Esophagus (tissue), 2 donors: ENCODE measurements at regions not wholly inside any gene's neighbourhood (a gene's known extent, or its start where the extent isn't known, plus 50 kb on each side); places are given as distances from the start of the nearest gene placed in this dataset.

ENCODE experiments used
- H3K27ac ChIP-seq, 2 donors: one replicate each; pipeline ENCODE4 v1.5.1; 2013; ENCODE audit warnings: low read depth in 2 of 2, mild to moderate bottlenecking in 2 of 2, inconsistent platforms in 1 of 2, low read length in 1 of 2, moderate library complexity in 1 of 2
- H3K27me3 ChIP-seq, 2 donors: one replicate each; pipeline ENCODE4 v1.6.1; 2013; ENCODE audit warnings: low read length in 2 of 2, control low read depth in 1 of 2, mild to moderate bottlenecking in 1 of 2; ENCODE audit not compliant: insufficient read depth in 2 of 2, control insufficient read depth in 1 of 2
- H3K36me3 ChIP-seq, 2 donors: one replicate each; pipeline ENCODE4 v1.6.1; 2013; ENCODE audit warnings: low read length in 1 of 2; ENCODE audit not compliant: control insufficient read depth in 2 of 2, insufficient read depth in 2 of 2
- H3K4me1 ChIP-seq, 2 donors: one replicate each; pipeline ENCODE4 v1.6.1; 2013; ENCODE audit warnings: low read length in 1 of 2; ENCODE audit not compliant: control insufficient read depth in 2 of 2, insufficient read depth in 2 of 2
- H3K4me3 ChIP-seq, 2 donors: one replicate each; pipeline ENCODE4 v1.5.1; 2013; ENCODE audit warnings: low read length in 2 of 2, mild to moderate bottlenecking in 2 of 2, low read depth in 1 of 2, moderate library complexity in 1 of 2
- H3K9me3 ChIP-seq, 2 donors: one replicate each; pipeline ENCODE4 v1.6.1; 2013; ENCODE audit warnings: mild to moderate bottlenecking in 2 of 2, low read depth in 1 of 2, low read length in 1 of 2, moderate library complexity in 1 of 2; ENCODE audit not compliant: control insufficient read depth in 2 of 2, insufficient read depth in 1 of 2
- WGBS, 2 donors: extraction: QIAGEN DNeasy Blood & Tissue Kit; methylation state at CpG; one replicate each; pipeline ENCODE4 v1.1.7; 2013; 5-methylcytosine and 5-hydroxymethylcytosine counted together
- donor health status: healthy with polysubstance abuse.
- donor health status: Bipolar disorder and iron deficiency.

GRCh38 chr6:142671791-142672190, 273.2 kb downstream of the HIVEP2 start:
- H3K4me3 ChIP-seq: no peak overlapping the region
- H3K9me3 ChIP-seq: no peaks in the 10 kb centered on the region
- H3K36me3 ChIP-seq: no peaks in the 10 kb centered on the region
- 58 to 75% methylated on average over 1 of the region's 1 CpG for whole genome bisulfite sequencing, 2 donors
- H3K4me1 ChIP-seq: no peaks in the 10 kb centered on the region
- no peaks in the 10 kb centered on the region for H3K27me3 ChIP-seq
- no peak overlapping the region for H3K27ac ChIP-seq

DNA sequence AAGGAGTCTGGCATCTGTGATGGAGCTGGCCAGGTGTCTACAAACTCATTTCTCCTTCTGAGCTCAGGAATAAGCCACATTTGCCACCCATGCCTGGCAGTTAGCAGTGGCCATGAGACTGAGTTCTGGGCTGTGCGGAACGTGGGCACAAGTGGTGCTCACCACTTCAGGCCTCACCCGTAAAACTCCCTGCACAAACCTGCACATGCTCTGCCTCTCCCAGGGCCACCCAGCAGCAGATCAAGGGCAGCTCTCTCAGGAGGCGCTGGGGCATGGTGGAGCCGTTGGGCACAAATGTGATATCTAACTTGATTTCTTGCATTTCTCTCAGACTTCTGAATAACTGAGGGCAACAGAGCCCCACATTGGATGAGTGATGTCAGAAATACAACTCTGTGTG, 269.5 kb downstream of the HIVEP2 start:
- no peaks in the 10 kb centered on the region for H3K27me3 ChIP-seq
- no peaks in the 10 kb centered on the region for H3K4me1 ChIP-seq
- no peaks in the 10 kb centered on the region for H3K9me3 ChIP-seq
- no peak overlapping the region for H3K27ac ChIP-seq
- H3K4me3 ChIP-seq: no peak overlapping the region
- H3K36me3 ChIP-seq: no peaks in the 10 kb centered on the region
- WGBS, 2 donors: 88 to 93% methylated on average over 5 of the region's 5 CpGs

GRCh38 chr6:142676027-142676443, 268.9 kb downstream of the HIVEP2 start:
- no peaks in the 10 kb centered on the region for H3K9me3 ChIP-seq
- H3K4me3 ChIP-seq: no peak overlapping the region
- H3K27me3 ChIP-seq: no peaks in the 10 kb centered on the region
- H3K27ac ChIP-seq: no peak overlapping the region
- H3K4me1 ChIP-seq: no peaks in the 10 kb centered on the region
- no peaks in the 10 kb centered on the region for H3K36me3 ChIP-seq
- 61 to 70% methylated on average over 5 of the region's 5 CpGs for WGBS, 2 donors

- Histone ChIP-seq H3K27ac (no peak overlapping the region), H3K4me3 (no peak overlapping the region), H3K36me3 (no peaks in the 10 kb centered on the region), H3K9me3 (no peaks in the 10 kb centered on the region), H3K4me1 (no peaks in the 10 kb centered on the region), H3K27me3 (no peaks in the 10 kb centered on the region)
- WGBS, 2 donors: 84 to 87% methylated on average over 5 of the region's 5 CpGs
These were observed 268.3 kb downstream of the HIVEP2 start for GRCh38 chr6:142676647-142677192.

DNA sequence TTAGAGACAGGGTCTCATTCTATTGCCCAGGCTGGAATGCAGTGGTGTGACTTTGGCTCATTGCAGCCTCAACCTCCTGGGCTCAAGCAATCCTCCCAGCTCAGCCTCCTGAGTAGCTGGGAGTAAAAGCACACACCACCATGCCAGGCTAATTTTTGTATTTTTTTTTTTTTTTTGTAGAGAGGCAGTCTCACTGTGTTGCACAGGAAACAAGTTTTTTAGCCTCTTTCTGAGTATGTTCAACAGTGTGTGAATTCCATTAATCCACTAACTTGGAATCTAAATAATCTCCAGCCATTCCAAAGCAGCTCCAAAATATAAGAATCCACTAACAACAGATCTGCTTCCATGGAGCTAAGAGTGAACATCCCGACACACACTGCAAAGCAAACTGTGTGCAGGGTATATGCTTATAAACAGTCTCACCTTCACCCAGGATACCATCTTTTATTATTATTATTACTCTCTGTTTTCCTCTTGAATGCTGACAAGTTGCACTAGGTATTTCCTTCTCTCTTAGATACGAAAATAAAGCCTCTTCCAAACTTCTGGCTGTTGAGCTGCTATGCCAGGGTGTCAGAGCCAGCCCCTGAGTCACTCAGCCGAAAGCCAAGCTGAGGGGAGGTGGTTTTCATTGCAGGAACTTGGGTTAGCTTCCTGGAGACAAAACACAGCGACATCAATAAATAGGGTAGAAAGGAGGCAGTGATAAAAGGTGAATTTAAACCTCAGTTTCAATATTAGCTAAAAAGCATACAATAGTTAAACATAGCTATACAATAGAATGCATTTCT, 264.9 kb downstream of the HIVEP2 start:
- Histone ChIP-seq H3K9me3 (no peaks in the 10 kb centered on the region), H3K4me3 (no peak overlapping the region), H3K27ac (no peak overlapping the region), H3K36me3 (no peaks in the 10 kb centered on the region), H3K27me3 (no peaks in the 10 kb centered on the region), H3K4me1 (peaks cover 0 to 2% of the 10 kb centered on the region in 2 donors)
- WGBS, 2 donors: 13 to 36% methylated on average over 4 of the region's 4 CpGs

DNA sequence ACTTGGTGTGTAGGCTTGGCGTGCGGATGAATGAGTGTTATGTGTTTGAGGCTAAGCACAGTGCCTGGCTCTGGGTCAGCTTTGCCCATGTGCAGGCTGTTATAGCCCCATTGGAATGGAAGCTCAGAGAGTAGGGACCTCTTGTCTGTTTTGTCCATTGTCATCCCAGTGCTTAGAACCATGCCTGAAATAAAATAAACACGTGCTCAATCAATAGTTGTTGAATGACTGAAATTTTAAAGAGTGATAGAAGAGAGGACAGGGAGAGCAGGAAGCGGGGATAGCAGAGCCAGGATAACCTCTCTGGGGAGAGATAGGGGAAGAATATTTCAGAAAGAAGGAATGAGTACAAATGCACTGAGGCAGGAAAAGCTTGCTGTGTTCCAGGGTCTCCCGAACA, 263.9 kb downstream of the HIVEP2 start:
- WGBS, 2 donors: 91 to 96% methylated on average over 5 of the region's 5 CpGs
- Histone ChIP-seq H3K36me3 (no peaks in the 10 kb centered on the region), H3K9me3 (no peaks in the 10 kb centered on the region), H3K27ac (no peak overlapping the region), H3K27me3 (no peaks in the 10 kb centered on the region), H3K4me1 (peaks cover 0 to 2% of the 10 kb centered on the region in 2 donors), H3K4me3 (no peak overlapping the region)

- Histone ChIP-seq H3K4me3 (no peak overlapping the region), H3K27me3 (no peaks in the 10 kb centered on the region), H3K36me3 (no peaks in the 10 kb centered on the region), H3K4me1 (peaks cover 0 to 2% of the 10 kb centered on the region in 2 donors), H3K27ac (no peak overlapping the region), H3K9me3 (no peaks in the 10 kb centered on the region)
- WGBS, 2 donors: 55% methylated on average over 2 of the region's 2 CpGs
These were observed 262.0 kb downstream of the HIVEP2 start for GRCh38 chr6:142682985-142683384.

GRCh38 chr6:142683714-142684141, 261.2 kb downstream of the HIVEP2 start:
- no peaks in the 10 kb centered on the region for H3K9me3 ChIP-seq
- peak overlapping the region in 1 of 2 donors; percentile 38 for H3K27ac ChIP-seq
- H3K36me3 ChIP-seq: no peaks in the 10 kb centered on the region
- H3K4me3 ChIP-seq: no peak overlapping the region
- H3K27me3 ChIP-seq: no peaks in the 10 kb centered on the region
- peaks cover 0 to 2% of the 10 kb centered on the region in 2 donors for H3K4me1 ChIP-seq
- 57 to 74% methylated on average over 6 of the region's 6 CpGs for WGBS, 2 donors

DNA sequence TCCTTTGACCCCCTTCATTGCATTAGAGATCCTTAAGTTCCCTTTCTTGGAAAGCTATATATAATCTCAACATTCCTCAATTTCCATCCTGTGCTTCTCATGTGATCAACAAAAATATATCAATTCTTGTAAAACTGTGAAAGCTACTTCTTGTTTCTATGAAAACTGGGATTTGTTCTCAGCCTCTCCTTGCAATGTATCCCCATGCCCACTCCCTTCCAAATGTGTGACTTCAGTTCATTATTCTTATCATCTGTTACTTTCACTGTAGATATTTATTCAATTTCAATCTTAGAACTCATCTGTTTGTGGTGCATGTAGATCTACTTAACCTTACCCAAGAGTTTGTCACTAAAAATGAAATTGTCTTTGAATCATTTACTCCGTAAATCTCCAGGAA, 260.6 kb downstream of the HIVEP2 start:
- H3K9me3 ChIP-seq: no peaks in the 10 kb centered on the region
- WGBS, 2 donors: 95 to 99% methylated on average over 1 of the region's 1 CpG
- no peak overlapping the region for H3K27ac ChIP-seq
- peaks cover 0 to 2% of the 10 kb centered on the region in 2 donors for H3K4me1 ChIP-seq
- H3K36me3 ChIP-seq: no peaks in the 10 kb centered on the region
- no peaks in the 10 kb centered on the region for H3K27me3 ChIP-seq
- H3K4me3 ChIP-seq: no peak overlapping the region
